ENCODE measurements at regions not wholly inside any gene's neighbourhood (a gene's known extent, or its start where the extent isn't known, plus 50 kb on each side); places are given as distances from the start of the nearest gene placed in this dataset.
"Not testable (repeated sequence)": the region's sequence is repeated elsewhere in the genome, so short reads cannot be mapped to it uniquely, and the experiment has no call there.

DNA sequence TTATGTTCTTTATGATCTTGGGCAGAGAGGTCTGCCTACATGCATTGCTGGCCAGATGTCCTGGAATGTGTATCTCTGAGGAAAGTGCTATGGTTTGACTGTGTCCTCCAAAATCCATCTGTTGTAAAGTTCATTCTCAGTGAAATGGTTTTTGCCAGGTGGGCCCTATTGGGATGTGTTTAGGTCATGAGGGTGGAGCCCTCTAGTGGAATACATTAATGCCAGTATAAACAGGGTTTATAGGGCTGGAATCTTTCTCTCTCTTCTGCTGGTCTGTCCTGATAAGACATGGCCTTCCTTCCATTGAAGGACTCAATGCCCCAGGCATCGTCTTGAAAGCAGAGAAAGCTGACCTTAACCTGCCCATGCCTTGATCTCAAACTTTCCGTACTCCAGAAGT, 258.5 kb downstream of the RPIA start:
- no peaks in the 10 kb centered on the region for H3K36me3 Mint-ChIP-seq (ENCODE audit: low read depth)
- no peak for ATAC-seq (replicated peaks)

DNA sequence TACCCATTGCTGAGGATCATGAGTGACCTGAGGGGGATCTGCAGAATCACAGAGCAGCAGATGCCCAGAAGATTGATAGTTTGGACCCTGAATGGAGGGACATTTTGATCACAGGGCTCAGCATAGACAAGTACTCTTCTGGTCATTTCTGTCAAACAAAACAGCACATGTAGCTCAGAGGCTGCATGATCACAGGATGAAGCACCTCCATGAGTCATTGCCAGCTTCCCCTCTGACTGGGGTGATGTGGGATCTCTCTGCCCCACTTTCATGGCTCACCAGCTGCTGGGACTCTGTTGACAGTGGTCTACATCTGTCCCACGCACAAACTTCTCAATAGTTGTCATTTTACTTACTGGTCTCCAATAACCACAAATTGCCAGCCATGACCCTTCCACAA, 264.1 kb downstream of the RPIA start:
- H3K36me3 Mint-ChIP-seq (ENCODE audit: low read depth) = no peaks in the 10 kb centered on the region
- no peak overlapping the region for H3K27ac Mint-ChIP-seq
- no peak overlapping the region for H3K4me3 Mint-ChIP-seq
- peak; percentile 35 for ATAC-seq (replicated peaks)
- no peaks in the 10 kb centered on the region for H3K4me1 Mint-ChIP-seq
- H3K9me3 Mint-ChIP-seq = no peaks in the 10 kb centered on the region
- peaks cover 30% of the 10 kb centered on the region for H3K27me3 Mint-ChIP-seq

More for the DNA sequence above, 258.5 kb downstream of the RPIA start:
- Mint-ChIP-seq H3K27ac (no peak overlapping the region), H3K4me1 (no peaks in the 10 kb centered on the region), H3K27me3 (peaks cover 38% of the 10 kb centered on the region), H3K4me3 (no peak overlapping the region), H3K9me3 (no peaks in the 10 kb centered on the region)

DNA sequence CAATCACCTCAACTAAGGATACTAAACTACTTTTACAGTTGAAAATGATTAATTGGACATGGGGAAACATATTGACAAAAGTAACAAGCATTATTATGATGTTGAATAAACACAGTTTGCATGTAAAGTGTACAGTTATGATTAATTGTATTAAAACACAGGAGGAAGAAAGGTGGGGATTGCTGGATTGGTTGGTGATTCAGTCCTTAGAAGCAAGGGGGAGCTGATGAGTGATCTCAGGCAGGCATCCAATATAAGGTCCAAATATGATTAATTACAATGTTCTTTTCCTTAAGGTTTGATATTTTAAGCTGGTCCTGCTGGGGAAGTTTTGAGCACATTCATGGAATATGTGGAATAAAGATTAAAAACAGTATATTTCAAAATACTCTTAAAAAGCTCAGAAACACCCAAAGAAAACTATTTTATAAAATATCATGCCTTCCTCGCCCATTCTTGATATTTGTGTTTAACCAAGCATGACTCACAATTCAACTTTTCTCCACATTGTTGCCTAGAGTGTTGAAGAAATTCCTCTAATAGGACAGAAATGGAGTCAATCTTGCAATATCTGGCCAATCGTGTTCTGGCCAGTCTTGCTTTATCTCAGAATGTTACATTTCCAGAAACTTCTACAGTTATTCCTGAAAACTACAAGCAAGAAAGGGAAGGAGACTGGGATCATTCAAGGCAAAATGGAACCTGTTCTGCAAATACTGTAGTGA, 268.2 kb downstream of the RPIA start:
- peaks cover 13% of the 10 kb centered on the region for H3K27me3 Mint-ChIP-seq
- no peak for ATAC-seq (replicated peaks)
- H3K27ac Mint-ChIP-seq = no peak overlapping the region
- H3K4me1 Mint-ChIP-seq = no peaks in the 10 kb centered on the region
- no peaks in the 10 kb centered on the region for H3K9me3 Mint-ChIP-seq
- H3K4me3 Mint-ChIP-seq = no peak overlapping the region
- no peaks in the 10 kb centered on the region for H3K36me3 Mint-ChIP-seq (ENCODE audit: low read depth)

DNA sequence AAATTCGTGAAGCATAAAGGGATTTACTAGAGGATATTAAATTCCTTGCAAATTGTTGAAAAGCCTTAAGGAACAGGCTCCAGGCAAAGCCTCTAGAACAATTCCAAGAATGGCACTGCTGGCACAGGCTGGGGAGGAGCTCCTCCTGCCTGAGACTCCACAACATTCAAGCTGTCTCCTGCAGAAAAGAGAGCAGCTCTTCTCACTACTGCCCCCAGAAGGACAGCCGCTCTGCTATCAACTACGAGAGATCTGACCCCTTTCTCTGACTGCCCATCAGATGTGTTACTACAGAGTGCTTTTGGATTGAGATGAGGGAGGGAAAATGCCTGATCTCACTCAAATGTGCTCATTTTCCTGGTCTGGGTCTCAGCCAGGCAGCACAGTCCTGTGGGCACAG, 269.9 kb downstream of the RPIA start:
- H3K27ac Mint-ChIP-seq; H3K36me3 Mint-ChIP-seq (ENCODE audit: low read depth); H3K4me1 Mint-ChIP-seq; H3K4me3 Mint-ChIP-seq; ATAC-seq (replicated peaks); H3K9me3 Mint-ChIP-seq: not testable (repeated sequence)
- H3K27me3 Mint-ChIP-seq = peaks cover 10% of the 10 kb centered on the region

DNA sequence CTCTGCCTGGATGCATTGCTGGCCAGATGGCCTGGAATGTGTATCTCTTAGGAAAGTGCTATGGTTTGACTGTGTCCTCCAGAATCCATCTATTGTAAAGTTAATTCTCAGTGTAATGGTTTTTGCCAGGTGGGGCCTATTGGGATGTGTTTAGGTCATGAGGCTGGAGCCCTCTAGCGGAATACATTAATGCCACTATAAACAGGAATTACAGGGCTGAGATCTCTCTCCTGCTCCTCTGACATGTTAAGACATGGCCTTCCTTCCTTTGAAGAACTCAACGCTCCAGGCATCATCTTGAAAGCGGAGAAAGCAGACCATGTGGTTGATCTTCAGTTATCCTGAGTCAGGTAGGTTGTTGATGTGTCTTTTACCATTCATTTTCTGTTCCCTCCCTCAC, 276.4 kb downstream of the RPIA start:
- Mint-ChIP-seq H3K27me3 (peaks cover 7% of the 10 kb centered on the region), H3K4me1 (no peaks in the 10 kb centered on the region), H3K36me3 (ENCODE audit: low read depth) (no peaks in the 10 kb centered on the region), H3K27ac (no peak overlapping the region), H3K9me3 (no peaks in the 10 kb centered on the region), H3K4me3 (no peak overlapping the region)
- no peak for ATAC-seq (replicated peaks)

DNA sequence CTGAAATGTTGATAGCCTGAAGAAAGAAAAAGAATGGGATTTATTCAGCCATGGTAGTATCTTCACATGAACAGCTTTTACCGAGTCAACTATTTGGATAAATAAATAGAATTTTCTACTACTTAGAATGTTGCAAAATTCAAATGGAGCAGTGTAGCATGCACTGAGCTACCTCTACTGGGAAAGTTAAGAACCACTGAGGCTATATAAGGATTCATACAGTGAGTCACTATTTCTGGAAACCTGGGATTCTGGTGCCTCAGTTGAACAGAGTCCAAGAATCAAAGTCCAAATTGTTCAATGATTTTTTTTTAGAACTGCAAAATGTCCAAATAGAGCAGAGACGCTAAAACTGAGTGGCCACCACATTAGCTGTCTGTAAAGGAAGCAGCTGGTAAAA, 286.5 kb downstream of the RPIA start:
- peaks cover 10% of the 10 kb centered on the region for H3K27me3 Mint-ChIP-seq

DNA sequence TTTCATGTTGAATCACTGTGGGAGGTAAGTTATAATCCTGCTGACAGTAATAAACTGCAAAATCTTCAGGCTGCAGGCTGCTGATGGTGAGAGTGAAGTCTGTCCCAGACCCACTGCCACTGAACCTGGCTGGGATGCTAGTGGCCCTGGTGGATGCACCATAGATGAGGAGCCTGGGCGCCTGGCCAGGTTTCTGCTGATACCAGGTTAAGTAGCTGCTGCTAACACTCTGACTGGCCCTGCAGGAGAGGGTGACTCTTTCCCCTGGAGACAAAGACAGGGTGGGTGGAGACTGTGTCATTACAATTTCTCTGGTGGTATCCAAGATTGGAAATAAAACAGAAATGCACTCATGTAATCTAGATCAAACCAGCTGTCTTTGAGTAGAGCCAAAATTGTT, 287.0 kb downstream of the RPIA start:
- H3K27ac Mint-ChIP-seq; H3K36me3 Mint-ChIP-seq (ENCODE audit: low read depth); H3K4me3 Mint-ChIP-seq; ATAC-seq (replicated peaks); H3K4me1 Mint-ChIP-seq; H3K9me3 Mint-ChIP-seq: not testable (repeated sequence)
- H3K27me3 Mint-ChIP-seq = peaks cover 10% of the 10 kb centered on the region

More for the DNA sequence above, 286.5 kb downstream of the RPIA start:
- not testable (repeated sequence) for H3K27ac Mint-ChIP-seq; H3K4me3 Mint-ChIP-seq; H3K36me3 Mint-ChIP-seq (ENCODE audit: low read depth); ATAC-seq (replicated peaks); H3K9me3 Mint-ChIP-seq; H3K4me1 Mint-ChIP-seq

DNA sequence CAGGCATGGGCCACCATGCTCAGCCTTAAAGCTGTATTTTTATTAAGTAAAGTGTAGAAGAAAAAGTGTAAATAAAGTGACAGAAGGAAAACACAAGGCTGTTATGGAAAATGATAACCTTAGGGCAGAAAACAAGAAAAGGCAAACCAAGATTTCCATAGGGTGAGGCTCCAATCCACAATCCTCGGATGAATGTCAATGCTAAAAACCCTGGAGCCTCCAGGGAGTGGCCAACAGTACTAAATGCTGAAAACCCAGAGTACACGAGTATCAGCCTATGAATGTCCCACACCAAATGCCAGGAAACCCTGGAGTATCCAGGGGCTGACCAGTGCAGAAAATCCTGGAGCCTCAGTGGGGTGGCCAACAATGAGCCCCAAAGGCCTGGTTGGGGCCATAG, 292.6 kb downstream of the RPIA start:
- H3K9me3 Mint-ChIP-seq, H3K27me3 Mint-ChIP-seq: not testable (repeated sequence)

DNA sequence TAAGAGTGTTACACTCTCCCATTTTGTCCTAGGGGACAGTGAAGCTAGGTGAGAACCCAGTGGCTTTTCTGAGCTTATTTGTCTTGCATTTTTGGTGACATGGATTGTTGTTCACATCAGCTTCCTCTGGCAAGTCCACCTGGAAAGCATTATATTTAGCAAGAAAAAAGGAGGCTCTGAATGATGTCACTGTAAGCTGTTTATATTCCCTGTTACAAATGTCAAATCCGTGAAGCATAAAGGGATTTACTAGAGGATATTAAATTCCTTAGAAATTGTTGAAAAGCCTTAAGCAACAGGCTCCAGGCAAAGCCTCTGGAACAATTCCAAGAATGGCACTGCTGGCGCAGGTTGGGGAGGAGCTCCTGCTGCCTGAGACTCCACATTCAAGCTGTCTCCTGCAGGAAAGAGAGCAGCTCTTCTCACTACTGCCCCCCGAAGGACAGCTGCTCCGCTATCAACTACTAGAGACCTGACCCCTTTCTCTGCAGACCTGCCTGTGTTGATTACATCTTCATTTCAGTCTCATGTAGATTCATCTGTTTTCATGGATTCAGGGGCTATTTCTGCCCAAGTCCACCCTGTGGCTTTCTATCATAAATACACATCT, 295.4 kb downstream of the RPIA start:
- H3K27me3 Mint-ChIP-seq; H3K4me3 Mint-ChIP-seq; H3K27ac Mint-ChIP-seq; H3K4me1 Mint-ChIP-seq; H3K9me3 Mint-ChIP-seq; ATAC-seq (replicated peaks); H3K36me3 Mint-ChIP-seq (ENCODE audit: low read depth): not testable (repeated sequence)

More for the DNA sequence above, 292.6 kb downstream of the RPIA start:
- H3K36me3 Mint-ChIP-seq (ENCODE audit: low read depth); H3K4me3 Mint-ChIP-seq; ATAC-seq (replicated peaks); H3K27ac Mint-ChIP-seq; H3K4me1 Mint-ChIP-seq: not testable (repeated sequence)

DNA sequence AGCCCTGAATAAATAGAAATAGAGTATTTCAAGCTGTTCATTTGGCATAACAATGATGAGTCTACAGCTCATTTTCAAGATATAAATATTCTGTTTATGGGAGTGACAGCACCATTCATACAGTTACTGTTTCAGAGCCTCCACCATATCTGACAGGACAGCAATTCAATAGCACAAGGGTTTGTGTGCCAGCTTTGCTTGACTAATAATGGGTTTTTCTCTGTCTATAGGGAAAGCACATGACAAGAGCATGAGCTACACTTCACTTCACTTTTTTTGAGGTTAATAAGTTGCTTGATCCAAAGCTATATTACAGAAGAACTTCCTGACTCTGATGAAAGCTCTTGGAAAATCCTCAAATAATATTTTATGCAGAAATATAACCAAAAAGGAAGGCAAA, 297.1 kb downstream of the RPIA start:
- H3K9me3 Mint-ChIP-seq; ATAC-seq (replicated peaks); H3K4me3 Mint-ChIP-seq; H3K4me1 Mint-ChIP-seq; H3K27ac Mint-ChIP-seq; H3K36me3 Mint-ChIP-seq (ENCODE audit: low read depth): not testable (repeated sequence)
- H3K27me3 Mint-ChIP-seq = peaks cover 13% of the 10 kb centered on the region

DNA sequence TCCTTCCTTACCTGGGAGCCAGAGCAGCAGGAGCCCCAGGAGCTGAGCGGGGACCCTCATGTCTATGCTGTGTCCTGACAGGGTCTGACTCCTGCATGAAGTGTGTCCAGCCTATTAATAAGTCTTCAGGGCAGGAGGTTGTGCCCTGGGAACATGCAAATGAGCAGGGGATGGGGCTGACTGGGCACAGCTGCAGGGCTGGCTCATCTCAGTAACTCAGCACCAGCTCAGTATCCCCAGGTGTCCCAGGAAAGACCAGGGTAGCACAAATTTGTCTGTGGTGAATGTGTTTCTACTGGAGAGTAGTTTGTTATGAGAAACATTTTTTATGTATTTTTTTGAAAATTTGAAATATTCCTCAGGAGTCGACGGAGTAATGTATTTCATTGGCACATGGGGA, 301.3 kb downstream of the RPIA start:
- not testable (repeated sequence) for H3K4me1 Mint-ChIP-seq; H3K4me3 Mint-ChIP-seq; H3K9me3 Mint-ChIP-seq; H3K36me3 Mint-ChIP-seq (ENCODE audit: low read depth); H3K27ac Mint-ChIP-seq; ATAC-seq (replicated peaks)
- peaks cover 18% of the 10 kb centered on the region for H3K27me3 Mint-ChIP-seq

DNA sequence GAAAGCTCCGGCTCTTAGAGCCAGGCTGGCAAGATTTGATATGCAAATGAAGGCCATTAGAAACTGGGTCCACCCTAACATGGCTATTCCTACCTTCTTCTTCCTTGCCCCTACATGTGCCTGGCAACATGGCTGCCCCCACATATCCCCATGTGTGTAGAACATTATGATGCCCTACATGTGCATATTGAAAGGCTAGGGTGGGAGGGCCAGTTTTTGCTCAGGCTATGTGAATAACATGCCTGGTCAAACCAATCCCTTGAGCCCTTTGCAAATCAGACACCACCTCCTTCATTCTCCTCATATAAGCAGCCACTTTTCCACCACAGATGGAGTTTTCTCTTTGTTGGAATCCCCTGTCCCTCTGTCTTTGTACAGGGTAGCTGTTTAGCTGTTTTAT, 303.4 kb downstream of the RPIA start:
- ATAC-seq (replicated peaks); H3K27ac Mint-ChIP-seq; H3K4me3 Mint-ChIP-seq; H3K36me3 Mint-ChIP-seq (ENCODE audit: low read depth); H3K9me3 Mint-ChIP-seq; H3K4me1 Mint-ChIP-seq: not testable (repeated sequence)
- H3K27me3 Mint-ChIP-seq = peaks cover 20% of the 10 kb centered on the region

DNA sequence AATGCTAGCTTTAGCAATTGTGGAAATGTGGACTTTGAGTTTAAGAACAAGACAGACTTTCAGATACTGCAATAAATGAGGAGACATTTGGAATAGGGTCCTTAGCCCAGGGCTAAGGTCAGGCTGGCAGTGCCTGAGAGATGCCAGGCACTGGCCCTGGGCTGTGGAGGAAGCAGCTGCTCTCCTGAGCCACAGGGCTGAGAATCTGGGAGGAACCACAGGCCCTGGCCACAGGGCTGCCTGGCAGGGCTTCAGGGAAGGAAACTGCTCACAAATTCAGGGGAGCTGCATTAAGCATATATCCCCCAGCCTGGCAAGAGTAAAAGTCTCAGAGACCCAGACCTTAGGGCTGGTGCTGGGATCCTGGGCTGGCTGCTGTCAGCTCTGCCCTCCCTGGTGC, 305.1 kb downstream of the RPIA start:
- H3K36me3 Mint-ChIP-seq (ENCODE audit: low read depth); ATAC-seq (replicated peaks); H3K4me1 Mint-ChIP-seq; H3K27ac Mint-ChIP-seq; H3K9me3 Mint-ChIP-seq; H3K4me3 Mint-ChIP-seq: not testable (repeated sequence)
- H3K27me3 Mint-ChIP-seq = peaks cover 15% of the 10 kb centered on the region

DNA sequence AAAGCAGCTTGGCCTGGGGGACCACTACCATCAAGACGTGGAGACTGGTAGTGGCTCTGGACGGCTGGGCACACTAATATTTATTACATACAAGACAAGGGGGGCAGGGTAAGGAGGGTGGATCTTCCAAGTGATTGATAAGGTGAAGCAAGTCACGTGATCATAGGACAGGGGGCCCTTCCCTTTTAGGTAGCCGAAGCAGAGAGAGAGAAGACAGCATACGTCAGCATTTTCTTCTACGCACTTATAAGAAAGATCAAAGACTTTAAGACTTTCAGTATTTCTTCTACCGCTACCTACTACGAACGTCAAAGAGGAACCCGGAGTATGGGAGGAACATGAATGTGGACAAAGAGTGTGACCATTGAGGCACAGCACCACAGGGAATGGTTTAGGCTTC, 307.9 kb downstream of the RPIA start:
- Mint-ChIP-seq H3K27me3 (peaks cover 15% of the 10 kb centered on the region), H3K4me1 (no peaks in the 10 kb centered on the region), H3K36me3 (ENCODE audit: low read depth) (no peaks in the 10 kb centered on the region), H3K9me3 (no peaks in the 10 kb centered on the region), H3K4me3 (no peak overlapping the region), H3K27ac (no peak overlapping the region)
- ATAC-seq (replicated peaks) = no peak

DNA sequence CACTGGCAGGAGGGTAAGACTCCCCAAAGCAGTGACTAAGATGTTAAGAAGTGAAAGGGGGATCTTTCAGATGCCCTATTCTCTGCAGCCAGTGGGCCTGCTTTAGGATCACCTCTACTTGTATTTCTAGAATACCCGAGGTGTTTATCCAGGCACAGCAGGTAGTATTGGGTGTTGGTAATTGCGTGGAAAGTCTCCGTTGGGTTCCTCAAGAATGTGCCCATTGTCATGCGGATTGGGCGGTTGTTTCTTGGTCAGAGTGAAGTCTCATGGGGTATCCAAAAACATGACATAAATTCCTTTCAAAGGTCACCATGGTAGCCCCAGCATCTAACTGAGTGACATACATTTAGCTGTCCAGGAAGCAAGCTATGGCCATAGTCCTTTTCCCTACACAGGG, 308.8 kb downstream of the RPIA start:
- Mint-ChIP-seq H3K27ac (no peak overlapping the region), H3K4me3 (no peak overlapping the region), H3K4me1 (no peaks in the 10 kb centered on the region), H3K9me3 (no peaks in the 10 kb centered on the region), H3K27me3 (peaks cover 13% of the 10 kb centered on the region), H3K36me3 (ENCODE audit: low read depth) (no peaks in the 10 kb centered on the region)
- no peak for ATAC-seq (replicated peaks)

DNA sequence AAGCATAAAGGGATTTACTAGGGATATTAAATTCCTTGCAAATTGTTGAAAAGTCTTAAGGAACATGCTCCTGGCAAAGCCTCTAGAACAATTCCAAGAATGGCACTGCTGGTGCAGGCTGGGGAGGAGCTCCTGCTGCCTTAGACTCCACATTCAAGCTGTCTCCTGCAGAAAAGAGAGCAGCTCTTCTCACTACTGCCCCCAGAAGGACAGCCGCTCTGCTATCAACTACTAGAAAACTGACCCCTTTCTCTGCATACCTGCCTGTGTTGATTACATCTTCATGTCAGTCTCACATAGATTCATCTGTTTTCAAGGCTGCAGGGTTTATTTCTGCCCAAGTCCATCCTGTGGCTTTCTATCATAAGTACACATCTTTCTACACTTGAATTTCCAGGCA, 312.8 kb downstream of the RPIA start:
- not testable (repeated sequence) for H3K9me3 Mint-ChIP-seq; H3K36me3 Mint-ChIP-seq (ENCODE audit: low read depth)
- peaks cover 12% of the 10 kb centered on the region for H3K27me3 Mint-ChIP-seq

More for the DNA sequence above, 312.8 kb downstream of the RPIA start:
- not testable (repeated sequence) for ATAC-seq (replicated peaks); H3K4me1 Mint-ChIP-seq; H3K4me3 Mint-ChIP-seq; H3K27ac Mint-ChIP-seq
